ENCODE measurements at regions not wholly inside any gene's neighbourhood (a gene's known extent, or its start where the extent isn't known, plus 50 kb on each side); places are given as distances from the start of the nearest gene placed in this dataset.

DNA sequence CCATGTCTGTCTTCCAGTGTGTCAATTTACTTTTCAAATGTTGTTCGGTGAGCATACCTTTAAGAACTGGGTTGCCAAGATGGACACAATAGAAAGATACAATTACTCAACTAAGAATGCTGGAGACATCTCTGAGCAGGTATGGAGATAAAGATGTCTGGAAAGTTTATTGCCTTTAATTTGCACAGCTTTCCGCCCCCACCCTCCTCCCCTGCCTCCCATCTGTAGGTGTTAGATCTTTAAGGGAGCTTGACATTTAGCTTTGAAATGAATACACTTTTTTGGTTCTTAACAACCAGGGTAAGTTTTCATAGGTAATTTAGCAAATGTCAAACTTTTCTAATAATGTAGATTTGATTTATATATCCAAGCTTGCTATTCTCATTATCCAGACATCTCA, 104.4 kb downstream of the BTBD3 start:
- no peak for DNase-seq (ENCODE audit: low spot score)

GRCh38 chr20:12023194-12023795, 105.6 kb downstream of the BTBD3 start:
- DNase-seq (ENCODE audit: low spot score), result no peak

DNA sequence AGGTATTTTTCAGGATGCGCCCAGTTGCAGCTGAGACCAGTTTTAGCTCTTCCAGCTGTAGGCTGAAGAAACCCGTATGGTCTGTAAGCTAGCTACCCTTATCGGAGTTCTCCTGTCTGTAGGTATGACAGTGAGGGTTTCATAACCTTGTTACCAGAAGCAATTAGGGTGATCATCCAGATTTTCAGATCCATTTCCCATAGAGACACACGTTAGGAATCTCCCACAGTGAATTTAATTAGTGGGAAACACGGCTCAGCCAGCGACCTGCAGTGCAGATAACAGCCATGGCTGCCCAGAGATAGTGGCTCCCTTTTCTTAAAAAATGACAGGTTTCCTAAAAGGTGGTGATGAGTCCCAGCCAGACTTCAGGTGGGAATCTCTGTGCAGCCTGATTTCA, 111.1 kb downstream of the BTBD3 start:
- no peak for DNase-seq (ENCODE audit: low spot score)

DNA sequence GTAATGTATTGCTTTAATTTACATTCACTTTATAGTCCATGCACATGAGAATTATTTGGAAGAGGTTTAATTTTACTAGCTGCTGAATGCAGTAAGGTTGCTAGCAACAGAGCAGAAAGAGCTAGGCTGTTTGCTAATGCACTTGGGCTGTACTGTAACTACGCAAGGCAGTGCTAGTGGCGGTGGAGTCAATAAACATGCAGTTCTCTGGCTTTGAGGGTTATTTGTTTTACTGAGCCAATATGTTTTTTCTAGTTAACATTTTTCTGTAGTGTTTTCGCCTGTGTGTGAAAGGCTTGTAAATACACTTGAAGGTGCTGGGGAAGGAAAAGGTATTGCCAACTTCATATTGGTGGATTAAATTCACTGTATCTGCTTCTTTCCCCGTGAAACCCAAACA, 112.8 kb downstream of the BTBD3 start:
- DNase-seq (ENCODE audit: low spot score), result no peak

- no peak for DNase-seq (ENCODE audit: low spot score)
Observed at GRCh38 chr20:12036142-12036541, 118.4 kb downstream of the BTBD3 start.

DNA sequence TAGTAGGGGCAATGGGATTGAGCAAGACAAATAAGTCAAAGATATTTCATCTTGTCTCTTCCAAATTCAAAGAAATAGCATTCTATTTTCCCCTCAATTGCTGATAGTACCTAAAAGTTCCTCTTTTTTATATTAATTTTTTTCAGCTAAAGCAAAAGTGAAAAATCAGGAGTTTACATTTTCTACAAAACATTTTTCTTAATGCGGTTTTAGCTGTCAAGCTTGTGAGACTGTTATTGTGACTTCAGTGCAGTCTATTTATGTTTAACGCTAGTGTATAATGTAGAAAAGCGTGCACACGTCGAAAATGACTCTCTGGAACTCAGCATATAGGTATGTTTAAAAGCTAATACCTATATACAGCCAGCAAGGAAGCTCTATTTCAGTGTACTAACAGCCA, 119.8 kb downstream of the BTBD3 start:
- no peak for DNase-seq (ENCODE audit: low spot score)

DNA sequence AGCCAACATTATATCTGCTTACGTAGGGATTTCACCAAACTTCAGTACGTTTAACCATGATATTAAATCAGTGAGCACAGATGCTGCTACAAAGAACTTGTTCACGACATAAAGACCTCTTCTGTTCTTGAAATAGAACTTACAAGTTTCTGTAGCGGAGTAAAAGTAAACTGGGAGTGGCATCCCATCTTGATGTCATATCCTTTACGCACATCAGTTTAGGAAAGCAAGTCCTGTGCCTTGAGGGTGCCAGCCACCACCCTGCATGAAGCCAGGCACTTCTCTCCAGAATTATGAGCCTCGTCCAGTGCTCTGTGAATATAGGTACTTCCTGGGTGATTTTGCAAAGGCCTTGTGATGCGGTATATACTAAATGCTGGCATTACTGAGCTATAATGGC, 122.6 kb downstream of the BTBD3 start:
- no peak for DNase-seq (ENCODE audit: low spot score)

DNA sequence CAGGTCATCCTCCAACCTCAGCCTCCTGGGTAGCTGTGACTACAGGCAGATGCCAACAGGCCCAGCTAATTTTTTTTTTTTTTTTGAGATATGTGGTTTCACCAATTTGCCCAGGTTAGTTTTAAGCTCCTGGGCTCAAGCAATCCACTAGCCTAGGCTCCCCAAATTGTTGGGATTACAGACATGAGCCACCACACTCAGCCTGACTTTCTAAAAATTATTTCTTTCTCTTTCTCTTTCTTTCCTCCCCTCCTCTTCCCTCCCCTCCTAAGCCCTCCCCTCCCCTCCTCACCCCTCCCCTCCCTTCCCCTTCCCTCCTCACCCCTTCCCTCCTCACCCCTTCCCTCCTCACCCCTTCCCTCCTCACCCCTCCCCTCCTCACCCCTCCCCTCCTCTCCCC, 127.3 kb downstream of the BTBD3 start:
- DNase-seq (ENCODE audit: low spot score), result no peak

DNA sequence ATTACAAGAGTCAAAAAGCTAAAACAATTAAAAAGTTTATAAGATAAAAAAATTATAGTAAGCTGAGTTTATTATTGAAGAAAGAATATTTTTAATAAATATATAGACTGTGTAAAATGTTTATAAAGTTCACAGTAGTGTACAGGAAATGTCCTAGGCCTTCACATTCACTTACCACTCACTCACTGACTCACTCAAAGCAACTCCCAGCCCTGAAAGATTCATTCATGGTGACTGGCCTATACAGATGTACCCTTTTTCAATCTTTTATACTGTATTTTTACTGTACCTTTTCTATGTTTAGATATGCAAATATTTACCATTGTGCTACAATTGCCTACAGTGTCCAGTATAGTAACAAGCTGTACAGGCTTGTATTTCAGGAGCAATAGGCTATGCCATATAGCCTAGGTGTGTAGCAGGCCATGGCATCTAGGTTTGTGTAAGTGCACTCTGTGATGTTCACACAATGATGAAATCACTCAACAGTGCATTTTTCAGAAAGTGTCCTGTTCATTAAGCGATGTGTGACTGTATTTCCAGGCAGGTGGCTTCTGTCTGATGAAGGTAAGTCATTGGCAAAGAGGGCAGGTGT, 130.2 kb downstream of the BTBD3 start:
- DNase-seq (ENCODE audit: low spot score), result no peak

- no peak for DNase-seq (ENCODE audit: low spot score)
Observed at GRCh38 chr20:12049125-12049524, 131.4 kb downstream of the BTBD3 start.

DNA sequence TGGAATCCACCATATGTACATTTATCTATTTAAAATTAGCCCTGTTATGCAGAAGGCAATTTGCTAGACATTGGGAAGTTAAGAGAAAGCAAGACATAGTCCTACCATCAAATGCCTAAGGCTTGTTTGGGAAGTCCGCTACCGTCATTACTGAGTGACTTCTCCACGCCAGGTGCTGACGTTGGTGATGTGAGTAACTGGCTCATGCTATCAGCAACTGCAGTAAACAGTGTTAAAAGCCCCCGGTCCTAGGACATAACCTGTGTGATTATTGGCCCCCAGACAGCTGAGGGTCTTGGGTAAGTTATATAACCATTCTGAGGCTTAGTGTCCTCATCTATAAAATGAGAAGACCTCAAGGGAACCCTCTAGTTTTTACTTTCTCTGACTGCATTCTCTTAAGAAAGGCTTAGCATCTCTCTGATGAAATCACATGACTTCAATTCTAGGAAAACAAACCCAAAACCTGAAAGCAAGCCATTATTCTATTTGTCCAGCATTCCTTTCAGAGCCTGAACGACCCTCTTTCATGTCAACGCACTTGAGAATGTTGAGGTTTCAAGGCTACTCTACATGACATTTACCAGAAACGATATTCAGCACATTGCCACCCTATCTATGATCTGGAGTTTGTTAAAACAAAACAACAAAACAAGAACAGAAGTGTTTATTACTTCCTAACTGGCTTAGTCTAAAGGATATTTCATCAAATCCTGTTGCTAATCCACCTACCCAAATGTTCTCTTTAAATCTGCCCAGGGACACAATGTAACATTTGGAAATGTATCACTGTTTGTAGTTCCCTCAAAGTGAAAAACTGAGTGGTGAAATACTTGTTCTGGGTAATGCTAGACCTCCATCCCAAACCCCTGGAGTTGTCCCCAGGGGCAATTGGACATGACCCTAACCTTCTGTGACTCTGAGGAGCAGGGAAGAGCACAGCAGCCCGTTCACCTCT, 133.8 kb downstream of the BTBD3 start:
- no peak for DNase-seq (ENCODE audit: low spot score)

- DNase-seq (ENCODE audit: low spot score), result no peak
Observed at GRCh38 chr20:12053353-12053752, 135.7 kb downstream of the BTBD3 start.

GRCh38 chr20:12054556-12054955, 136.9 kb downstream of the BTBD3 start:
- DNase-seq (ENCODE audit: low spot score), result no peak

DNA sequence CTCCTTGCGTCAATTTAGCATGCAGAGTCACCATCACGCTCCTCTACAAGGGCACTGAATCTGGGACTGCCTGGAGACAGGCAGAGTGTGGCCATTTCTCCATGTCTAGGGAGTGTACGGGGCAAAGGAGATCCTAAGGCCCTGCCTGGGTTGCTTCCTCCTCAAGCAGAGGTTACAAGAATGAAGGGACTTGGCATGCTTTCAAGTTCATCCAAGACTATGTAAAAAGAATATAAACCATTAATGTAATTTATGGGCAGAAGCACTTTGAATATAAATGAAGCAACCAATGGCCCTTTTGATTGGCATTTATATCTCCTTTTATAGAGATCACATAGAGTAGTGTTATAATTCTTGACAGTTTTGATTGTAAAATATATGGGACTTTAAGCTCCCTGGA, 137.5 kb downstream of the BTBD3 start:
- no peak for DNase-seq (ENCODE audit: low spot score)

GRCh38 chr20:12056839-12057238, 139.1 kb downstream of the BTBD3 start:
- DNase-seq (ENCODE audit: low spot score), result no peak

- no peak for DNase-seq (ENCODE audit: low spot score)
Observed at GRCh38 chr20:12057778-12058177, 140.1 kb downstream of the BTBD3 start.

GRCh38 chr20:12058216-12058615, 140.5 kb downstream of the BTBD3 start:
- DNase-seq (ENCODE audit: low spot score), result no peak

DNA sequence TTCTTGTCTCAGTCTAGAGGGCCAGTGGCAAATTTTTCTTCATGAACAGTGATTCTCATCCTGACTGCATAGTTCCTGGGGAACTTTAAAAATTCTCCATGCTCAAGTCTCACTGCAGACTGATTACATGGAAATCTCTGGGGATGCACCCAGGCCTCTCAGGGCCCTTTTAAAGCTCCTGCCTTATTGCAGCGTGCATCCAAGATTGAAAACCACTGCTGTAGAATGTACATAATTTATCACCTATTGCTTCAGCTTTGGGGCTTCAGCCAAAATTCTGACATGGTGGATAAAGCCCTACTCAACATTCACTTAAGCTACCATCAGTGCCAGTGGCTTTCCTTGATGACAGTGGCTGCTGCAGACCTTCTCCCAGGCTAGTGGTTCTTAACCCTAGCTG, 143.8 kb downstream of the BTBD3 start:
- no peak for DNase-seq (ENCODE audit: low spot score)

DNA sequence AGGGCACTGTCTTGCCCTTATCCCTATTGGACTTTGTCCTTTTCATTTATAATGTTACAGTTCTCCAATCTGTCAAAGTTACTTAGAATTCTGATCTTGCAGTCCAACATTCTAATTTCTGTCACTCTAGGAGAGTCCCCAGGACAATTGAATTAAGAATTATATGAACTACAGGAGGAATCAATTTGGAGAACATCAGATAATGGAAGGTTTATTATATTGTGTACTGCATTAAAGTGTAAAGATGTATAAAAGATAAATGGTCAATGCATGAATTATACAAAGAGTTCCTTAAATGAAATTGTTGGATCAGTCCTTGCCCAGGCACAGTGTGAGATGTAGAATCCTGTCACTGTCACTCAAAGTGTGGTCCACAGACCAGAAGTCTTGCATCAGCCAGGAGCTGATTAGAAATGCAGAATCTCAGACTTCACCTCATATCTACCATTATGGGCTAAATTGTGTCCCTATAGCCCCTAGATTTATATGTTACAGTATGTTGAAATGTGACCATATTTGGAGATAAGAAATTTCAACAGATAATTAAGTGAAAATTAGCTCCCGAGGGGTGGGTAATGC, 145.5 kb downstream of the BTBD3 start:
- DNase-seq (ENCODE audit: low spot score), result no peak

- no peak for DNase-seq (ENCODE audit: low spot score)
Observed at GRCh38 chr20:12064540-12064939, 146.8 kb downstream of the BTBD3 start.

DNA sequence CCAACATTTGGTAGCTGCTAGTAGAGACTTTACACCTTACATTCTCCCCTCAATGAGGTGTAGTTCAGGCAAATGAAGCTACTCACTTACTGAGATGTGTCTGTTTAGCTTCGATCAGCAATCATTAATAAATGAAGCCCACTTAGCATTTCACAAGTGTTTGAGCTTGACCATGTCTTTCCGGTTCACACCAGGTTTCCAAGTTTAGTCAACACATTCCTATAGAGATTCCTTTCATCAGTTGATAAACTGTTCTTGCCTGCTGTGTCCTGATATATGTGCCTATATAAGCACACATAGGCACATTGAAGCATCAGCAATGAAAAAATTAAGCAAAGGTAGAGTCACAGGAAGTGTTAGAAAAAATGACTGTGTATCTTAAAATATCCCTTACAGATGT, 150.0 kb downstream of the BTBD3 start:
- no peak for DNase-seq (ENCODE audit: low spot score)

DNA sequence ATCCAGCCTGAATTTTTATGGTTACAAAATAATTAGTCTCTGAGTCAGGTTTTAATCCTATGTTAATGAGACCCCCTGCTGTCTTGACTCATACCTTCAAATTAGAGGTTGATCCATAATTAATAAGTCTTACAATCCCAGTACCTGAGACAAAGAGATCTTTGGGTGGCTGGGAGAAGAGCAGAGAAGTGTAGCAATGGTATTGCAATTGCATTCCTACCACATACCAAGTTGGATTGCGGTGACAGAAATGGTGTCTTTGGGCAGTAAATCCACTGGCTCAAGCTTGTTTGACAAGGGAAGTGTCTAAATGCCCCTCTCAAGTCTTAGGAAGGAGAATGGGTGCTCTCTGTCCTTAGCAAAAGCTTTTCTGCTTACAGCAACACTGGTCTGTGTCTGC, 150.4 kb downstream of the BTBD3 start:
- no peak for DNase-seq (ENCODE audit: low spot score)

GRCh38 chr20:12069181-12069580, 151.5 kb downstream of the BTBD3 start:
- no peak for DNase-seq (ENCODE audit: low spot score)
